Kidney epithelial cell (primary cell): ENCODE measurements at regions not wholly inside any gene's neighbourhood (a gene's known extent, or its start where the extent isn't known, plus 50 kb on each side); places are given as distances from the start of the nearest gene placed in this dataset.

Experiments
- DNase-seq: peaks from one replicate; pipeline ENCODE4 v3.0.0-alpha.2; 2010; ENCODE audit warnings: low read depth
- H3K27me3 ChIP-seq: 2 replicates; pipeline ENCODE4 v1.6.0; 2011; ENCODE audit warnings: low read length; ENCODE audit not compliant: control insufficient read depth, insufficient read depth
- H3K36me3 ChIP-seq: 2 replicates; pipeline ENCODE4 v1.5.1; 2011; ENCODE audit warnings: low read length; ENCODE audit not compliant: control insufficient read depth, insufficient read depth
- H3K4me3 ChIP-seq: 2 replicates; pipeline ENCODE4 v1.5.1; 2011; ENCODE audit warnings: low read depth, mild to moderate bottlenecking, control low read depth, low read length
- CTCF ChIP-seq: IDR thresholded peaks from 2 replicates; pipeline ENCODE4 v1.5.1; 2011; ENCODE audit warnings: mild to moderate bottlenecking, moderate library complexity, low read length, control low read depth, inconsistent platforms; ENCODE audit not compliant: insufficient read depth, poor library complexity, severe bottlenecking

GRCh38 chr2:139077099-139077737, 297.0 kb upstream of the NXPH2 start:
- no peak overlapping the region for H3K4me3 ChIP-seq
- no peak for DNase-seq
- TF ChIP-seq CTCF = no peak

GRCh38 chr2:139067874-139068273, 287.7 kb upstream of the NXPH2 start:
- Histone ChIP-seq H3K36me3 (no peaks in the 10 kb centered on the region), H3K4me3 (no peak overlapping the region), H3K27me3 (no peaks in the 10 kb centered on the region)
- no peak for TF ChIP-seq CTCF
- DNase-seq = no peak

More at GRCh38 chr2:139077099-139077737, 297.0 kb upstream of the NXPH2 start:
- Histone ChIP-seq H3K36me3 (no peaks in the 10 kb centered on the region), H3K27me3 (no peaks in the 10 kb centered on the region)

GRCh38 chr2:139067072-139067471, 286.9 kb upstream of the NXPH2 start:
- no peak for DNase-seq
- no peaks in the 10 kb centered on the region for H3K36me3 ChIP-seq
- no peaks in the 10 kb centered on the region for H3K27me3 ChIP-seq
- H3K4me3 ChIP-seq = no peak overlapping the region
- no peak for TF ChIP-seq CTCF

- H3K36me3 ChIP-seq = no peaks in the 10 kb centered on the region
- TF ChIP-seq CTCF = no peak
- DNase-seq = no peak
- H3K27me3 ChIP-seq = no peaks in the 10 kb centered on the region
- no peak overlapping the region for H3K4me3 ChIP-seq
These were observed 284.0 kb upstream of the NXPH2 start for GRCh38 chr2:139064159-139064558.

- TF ChIP-seq CTCF = no peak
- Histone ChIP-seq H3K27me3 (no peaks in the 10 kb centered on the region), H3K36me3 (no peaks in the 10 kb centered on the region), H3K4me3 (no peak overlapping the region)
- no peak for DNase-seq
These were observed 279.4 kb upstream of the NXPH2 start for GRCh38 chr2:139059617-139060016.

GRCh38 chr2:139055202-139055601, 275.0 kb upstream of the NXPH2 start:
- Histone ChIP-seq H3K27me3 (no peaks in the 10 kb centered on the region), H3K36me3 (no peaks in the 10 kb centered on the region), H3K4me3 (no peak overlapping the region)
- no peak for TF ChIP-seq CTCF
- DNase-seq = no peak
